Endodermal cell (in vitro differentiated cells): ENCODE measurements at regions not wholly inside any gene's neighbourhood (a gene's known extent, or its start where the extent isn't known, plus 50 kb on each side); places are given as distances from the start of the nearest gene placed in this dataset.

Experiments used
- DNase-seq: peaks from one replicate; pipeline ENCODE4 v3.0.0-alpha.2; 2017
- H3K27ac ChIP-seq: 2 replicates; pipeline ENCODE4 v1.5.1; 2013; ENCODE audit warnings: mild to moderate bottlenecking, low read depth, low read length, moderate library complexity
- H3K27me3 ChIP-seq: 2 replicates; pipeline ENCODE4 v1.6.1; 2013; ENCODE audit warnings: mild to moderate bottlenecking, low read length, moderate library complexity; ENCODE audit not compliant: insufficient read depth, control insufficient read depth, poor library complexity, severe bottlenecking
- H3K36me3 ChIP-seq: 2 replicates; pipeline ENCODE4 v1.7.0; 2013; ENCODE audit warnings: mild to moderate bottlenecking, low read length, moderate library complexity; ENCODE audit not compliant: control insufficient read depth, insufficient read depth
- H3K4me1 ChIP-seq: one replicate; pipeline ENCODE4 v1.7.0; 2013; ENCODE audit warnings: low read length; ENCODE audit not compliant: control insufficient read depth, insufficient read depth
- H3K4me3 ChIP-seq: 2 replicates; pipeline ENCODE4 v1.5.1; 2013; ENCODE audit warnings: mild to moderate bottlenecking, low read length, moderate library complexity
- H3K9ac ChIP-seq: 2 replicates; pipeline ENCODE4 v1.6.1; 2013; ENCODE audit warnings: mild to moderate bottlenecking, low read length, moderate library complexity; ENCODE audit not compliant: poor library complexity, severe bottlenecking; ENCODE audit errors: extremely low read depth
- H3K9me3 ChIP-seq: 2 replicates; pipeline ENCODE4 v1.6.1; 2013; ENCODE audit warnings: mild to moderate bottlenecking, low read length, moderate library complexity; ENCODE audit not compliant: control insufficient read depth
- H3K27ac Mint-ChIP-seq: 2 replicates; pipeline ENCODE4 v1.8.0; 2020; ENCODE audit warnings: mixed read lengths
- H3K27me3 Mint-ChIP-seq: 2 replicates; pipeline ENCODE4 v1.8.0; 2021; ENCODE audit warnings: mild to moderate bottlenecking, mixed read lengths; ENCODE audit not compliant: insufficient read depth
- H3K36me3 Mint-ChIP-seq: 2 replicates; pipeline ENCODE4 v1.8.0; 2020; ENCODE audit warnings: low read depth, mixed read lengths
- H3K4me1 Mint-ChIP-seq: 2 replicates; pipeline ENCODE4 v1.8.0; 2020; ENCODE audit warnings: mixed read lengths
- H3K4me3 Mint-ChIP-seq: 2 replicates; pipeline ENCODE4 v1.8.0; 2020; ENCODE audit warnings: mild to moderate bottlenecking, moderate library complexity, mixed read lengths
- H3K9me3 Mint-ChIP-seq: 2 replicates; pipeline ENCODE4 v1.8.0; 2020; ENCODE audit warnings: mild to moderate bottlenecking, mixed read lengths
- WGBS, 2 experiments: methylation state at CpG; one replicate each; pipeline versions ENCODE4 v1.1.5 to v1.1.7; 2013; ENCODE audit warnings: missing lambda C conversion rate in 2 of 2, mixed read lengths in 1 of 2; ENCODE audit not compliant: insufficient coverage in 1 of 2, insufficient read length in 1 of 2; 5-methylcytosine and 5-hydroxymethylcytosine counted together
- TF ChIP-seq, protein P1 (sequence below): fragments of 200-600 bp; sonication (generic); conservative IDR thresholded peaks from 2 replicates; pipeline ENCODE4 v1.5.0; 2021; ENCODE audit warnings: antibody characterized with exemption, mild to moderate bottlenecking

DNA sequence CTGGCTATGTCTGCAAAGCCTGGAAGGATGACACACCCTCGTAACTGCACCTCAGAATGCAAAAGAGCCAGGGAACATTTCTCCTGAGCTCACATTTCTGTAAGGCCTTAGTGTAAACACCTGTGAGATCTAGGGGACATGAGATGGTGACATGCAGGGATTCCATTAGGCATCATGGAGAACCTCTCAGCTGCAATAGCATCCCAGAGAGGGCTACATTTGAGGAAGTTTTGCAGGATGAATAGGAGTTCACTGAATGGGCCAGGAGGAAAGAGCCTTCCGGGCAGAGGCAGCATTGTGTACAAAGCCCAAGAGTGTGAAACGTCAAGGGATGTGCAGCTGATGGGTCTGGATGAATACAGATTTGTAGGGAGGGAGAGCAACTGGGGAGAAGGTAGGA is 223.0 kb upstream of the RPL38 start:
- Histone ChIP-seq H3K9ac (no peak overlapping the region), H3K27ac (no peak overlapping the region), H3K9me3 (no peaks in the 10 kb centered on the region), H3K4me1 (no peaks in the 10 kb centered on the region), H3K4me3 (no peak overlapping the region), H3K36me3 (no peaks in the 10 kb centered on the region), H3K27me3 (no peaks in the 10 kb centered on the region)
- Mint-ChIP-seq H3K4me3 (no peak overlapping the region), H3K27me3 (peaks cover 13% of the 10 kb centered on the region), H3K27ac (no peak overlapping the region), H3K9me3 (no peaks in the 10 kb centered on the region), H3K4me1 (peaks cover 31% of the 10 kb centered on the region), H3K36me3 (no peaks in the 10 kb centered on the region)
- WGBS, 2 experiments: 84 to 90% methylated on average over 3 of the region's 3 CpGs
- TF ChIP-seq, protein P1, sequence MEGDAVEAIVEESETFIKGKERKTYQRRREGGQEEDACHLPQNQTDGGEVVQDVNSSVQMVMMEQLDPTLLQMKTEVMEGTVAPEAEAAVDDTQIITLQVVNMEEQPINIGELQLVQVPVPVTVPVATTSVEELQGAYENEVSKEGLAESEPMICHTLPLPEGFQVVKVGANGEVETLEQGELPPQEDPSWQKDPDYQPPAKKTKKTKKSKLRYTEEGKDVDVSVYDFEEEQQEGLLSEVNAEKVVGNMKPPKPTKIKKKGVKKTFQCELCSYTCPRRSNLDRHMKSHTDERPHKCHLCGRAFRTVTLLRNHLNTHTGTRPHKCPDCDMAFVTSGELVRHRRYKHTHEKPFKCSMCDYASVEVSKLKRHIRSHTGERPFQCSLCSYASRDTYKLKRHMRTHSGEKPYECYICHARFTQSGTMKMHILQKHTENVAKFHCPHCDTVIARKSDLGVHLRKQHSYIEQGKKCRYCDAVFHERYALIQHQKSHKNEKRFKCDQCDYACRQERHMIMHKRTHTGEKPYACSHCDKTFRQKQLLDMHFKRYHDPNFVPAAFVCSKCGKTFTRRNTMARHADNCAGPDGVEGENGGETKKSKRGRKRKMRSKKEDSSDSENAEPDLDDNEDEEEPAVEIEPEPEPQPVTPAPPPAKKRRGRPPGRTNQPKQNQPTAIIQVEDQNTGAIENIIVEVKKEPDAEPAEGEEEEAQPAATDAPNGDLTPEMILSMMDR: no peak
- DNase-seq: no peak

DNA sequence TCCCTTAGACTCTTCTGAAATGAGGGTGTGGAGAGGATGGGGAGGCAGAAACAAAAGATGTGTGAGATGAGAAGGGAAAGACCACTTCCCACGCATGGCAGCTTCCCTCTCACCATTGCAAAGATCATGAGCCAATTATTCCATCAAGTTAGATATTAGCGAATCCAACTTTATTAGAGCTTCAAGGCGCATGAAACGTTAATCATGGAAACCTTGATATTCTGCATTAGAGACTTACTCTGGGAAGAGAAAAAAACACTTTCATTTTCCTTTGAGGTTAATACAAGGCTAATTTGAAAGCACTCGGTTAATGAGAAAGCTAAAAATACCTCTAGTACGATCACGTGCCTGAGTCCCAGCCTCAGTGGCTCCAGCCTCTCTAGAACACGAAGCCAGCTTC is 220.6 kb upstream of the RPL38 start:
- no peak overlapping the region for H3K27ac Mint-ChIP-seq
- WGBS, 2 experiments: 86 to 90% methylated on average over 3 to 8 of the region's 8 CpGs
- TF ChIP-seq, protein P1: no peak

DNA sequence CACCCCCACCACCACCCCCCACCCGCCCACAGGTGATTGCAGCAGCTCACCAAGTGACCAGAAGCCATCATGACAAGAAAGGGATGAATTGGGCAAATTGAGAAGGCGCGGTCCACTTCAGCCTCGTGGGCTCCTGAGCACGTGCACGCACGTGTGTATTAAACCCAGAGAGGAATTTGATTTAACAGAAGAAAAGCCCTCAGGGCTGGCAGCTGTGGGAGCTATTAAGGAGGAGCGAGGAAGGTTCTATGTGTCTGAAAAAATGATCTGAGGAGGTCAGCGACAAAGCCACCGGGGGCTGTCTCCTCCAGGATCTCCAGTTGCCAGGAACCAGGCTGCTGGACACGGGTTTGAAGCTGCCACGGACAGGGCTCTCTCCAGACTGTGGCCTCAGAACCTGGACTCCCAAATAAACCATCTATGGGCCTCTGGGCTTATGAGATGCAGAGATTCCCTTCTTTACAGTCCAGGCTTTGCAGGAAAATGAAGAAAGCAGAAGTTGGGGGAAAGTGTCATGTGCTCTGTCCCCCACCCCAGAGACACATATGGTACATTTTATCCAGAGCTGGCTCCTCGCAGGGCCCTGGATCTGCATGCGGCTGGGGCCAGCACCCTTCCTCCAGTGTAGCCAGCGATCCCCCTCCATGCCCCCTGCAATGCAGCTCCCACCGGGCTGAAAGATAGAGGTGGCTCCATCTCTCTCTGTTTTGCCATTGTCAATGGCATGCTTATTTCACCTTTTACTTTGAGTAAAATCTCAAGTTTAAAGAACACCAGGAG is 219.7 kb upstream of the RPL38 start:
- DNase-seq: peak; percentile 34
- WGBS, 2 experiments: 92 to 93% methylated on average over 14 to 16 of the region's 16 CpGs
- no peak overlapping the region for H3K4me3 Mint-ChIP-seq
- H3K4me1 Mint-ChIP-seq: peaks cover 9% of the 10 kb centered on the region
- TF ChIP-seq, protein P1: no peak
- H3K9ac ChIP-seq: no peak overlapping the region
- H3K9me3 ChIP-seq: no peaks in the 10 kb centered on the region
- H3K36me3 Mint-ChIP-seq: no peaks in the 10 kb centered on the region
- H3K4me1 ChIP-seq: no peaks in the 10 kb centered on the region
- no peak overlapping the region for H3K27ac ChIP-seq
- no peak overlapping the region for H3K27ac Mint-ChIP-seq
- peaks cover 13% of the 10 kb centered on the region for H3K27me3 Mint-ChIP-seq
- no peaks in the 10 kb centered on the region for H3K36me3 ChIP-seq
- H3K4me3 ChIP-seq: no peak overlapping the region
- no peaks in the 10 kb centered on the region for H3K9me3 Mint-ChIP-seq
- H3K27me3 ChIP-seq: no peaks in the 10 kb centered on the region

More for the DNA sequence above, 220.6 kb upstream of the RPL38 start:
- no peaks in the 10 kb centered on the region for H3K9me3 Mint-ChIP-seq
- Histone ChIP-seq H3K9ac (no peak overlapping the region), H3K36me3 (no peaks in the 10 kb centered on the region), H3K27me3 (no peaks in the 10 kb centered on the region), H3K9me3 (no peaks in the 10 kb centered on the region), H3K4me3 (no peak overlapping the region), H3K27ac (no peak overlapping the region), H3K4me1 (no peaks in the 10 kb centered on the region)
- no peak overlapping the region for H3K4me3 Mint-ChIP-seq
- H3K27me3 Mint-ChIP-seq: peaks cover 13% of the 10 kb centered on the region
- H3K36me3 Mint-ChIP-seq: no peaks in the 10 kb centered on the region
- H3K4me1 Mint-ChIP-seq: peaks cover 9% of the 10 kb centered on the region
- no peak for DNase-seq
